ENCODE measurements at regions not wholly inside any gene's neighbourhood (a gene's known extent, or its start where the extent isn't known, plus 50 kb on each side); places are given as distances from the start of the nearest gene placed in this dataset.
"Not testable (repeated sequence)": the region's sequence is repeated elsewhere in the genome, so short reads cannot be mapped to it uniquely, and the experiment has no call there.

GRCh38 chr1:22196041-22196440 lies 53.1 kb upstream of the WNT4 start:
- DNase-seq (ENCODE audit: low spot score), result no peak

GRCh38 chr1:22196641-22197040 lies 53.7 kb upstream of the WNT4 start:
- DNase-seq (ENCODE audit: low spot score), result no peak

- DNase-seq (ENCODE audit: low spot score), result no peak
Measured at GRCh38 chr1:22197644-22198043, 54.7 kb upstream of the WNT4 start.

- DNase-seq (ENCODE audit: low spot score), result no peak
Measured at GRCh38 chr1:22201023-22201422, 58.1 kb upstream of the WNT4 start.

GRCh38 chr1:22203335-22203734 lies 60.4 kb upstream of the WNT4 start:
- no peak for DNase-seq (ENCODE audit: low spot score)

GRCh38 chr1:22204057-22204840 lies 61.4 kb upstream of the WNT4 start:
- no peak for DNase-seq (ENCODE audit: low spot score)

- DNase-seq (ENCODE audit: low spot score), result no peak
Measured at GRCh38 chr1:22204989-22205913, 62.4 kb upstream of the WNT4 start.

- DNase-seq (ENCODE audit: low spot score), result no peak
Measured at GRCh38 chr1:22206551-22207125, 63.7 kb upstream of the WNT4 start.

GRCh38 chr1:22207511-22208267 lies 64.8 kb upstream of the WNT4 start:
- peak; percentile 72 for DNase-seq (ENCODE audit: low spot score)

GRCh38 chr1:22208268-22208972 lies 65.5 kb upstream of the WNT4 start:
- peak; percentile 94 for DNase-seq (ENCODE audit: low spot score)

- DNase-seq (ENCODE audit: low spot score), result peak; percentile 92
Measured at GRCh38 chr1:22208973-22209378, 66.1 kb upstream of the WNT4 start.

- DNase-seq (ENCODE audit: low spot score), result no peak
Measured at GRCh38 chr1:22210176-22210575, 67.3 kb upstream of the WNT4 start.

GRCh38 chr1:22210636-22211035 lies 67.7 kb upstream of the WNT4 start:
- DNase-seq (ENCODE audit: low spot score), result no peak

- DNase-seq (ENCODE audit: low spot score), result not testable (repeated sequence)
Measured at GRCh38 chr1:22211459-22211858, 68.6 kb upstream of the WNT4 start.

GRCh38 chr1:22212400-22213233 lies 69.7 kb upstream of the WNT4 start:
- DNase-seq (ENCODE audit: low spot score), result no peak

GRCh38 chr1:22216210-22216883 lies 73.5 kb upstream of the WNT4 start:
- peak; percentile 54 for DNase-seq (ENCODE audit: low spot score)

- no peak for DNase-seq (ENCODE audit: low spot score)
Measured at GRCh38 chr1:22216966-22217365, 74.1 kb upstream of the WNT4 start.

- DNase-seq (ENCODE audit: low spot score), result no peak
Measured at GRCh38 chr1:22217811-22218460, 75.0 kb upstream of the WNT4 start.

GRCh38 chr1:22218618-22219250 lies 75.8 kb upstream of the WNT4 start:
- DNase-seq (ENCODE audit: low spot score), result no peak

Measured in ecto neural progenitor cell (in vitro differentiated cells).